H1 (cell line): ENCODE measurements at regions not wholly inside any gene's neighbourhood (a gene's known extent, or its start where the extent isn't known, plus 50 kb on each side); places are given as distances from the start of the nearest gene placed in this dataset.

Experiments
- CEBPB ChIP-seq: IDR thresholded peaks from 2 replicates; pipeline ENCODE4 v1.6.1; 2012; ENCODE audit warnings: low read depth, low read length
- CHD2 ChIP-seq: IDR thresholded peaks from 2 replicates; pipeline ENCODE4 v1.6.1; 2012; ENCODE audit warnings: low read length, improper control_type of control experiment
- CTCF ChIP-seq, 3 experiments: IDR thresholded peaks; 1 replicate in 2 of 3; 2 replicates in 1 of 3; pipeline versions ENCODE4 v1.5.1 to v1.6.1; 2011; ENCODE audit warnings: low read length in 3 of 3, mild to moderate bottlenecking in 3 of 3, inconsistent platforms in 2 of 3, low read depth in 1 of 3, moderate library complexity in 1 of 3; ENCODE audit not compliant: insufficient read depth in 1 of 3; ENCODE audit errors: control extremely low read depth in 1 of 3
- PHF8 ChIP-seq: fragments of 200-600 bp; sonication (generic); conservative IDR thresholded peaks from 2 replicates; pipeline ENCODE4 v1.7.1; 2012; ENCODE audit warnings: low read depth, mild to moderate bottlenecking, inconsistent platforms, low read length, moderate library complexity
- POLR2AphosphoS5 ChIP-seq: IDR thresholded peaks from 2 replicates; pipeline ENCODE4 v1.6.1; 2011; ENCODE audit warnings: low read depth, low read length
- SAP30 ChIP-seq: fragments of 300-600 bp; sonication (generic); IDR thresholded peaks from 2 replicates; pipeline ENCODE4 v1.7.1; 2012; ENCODE audit warnings: low read length, moderate library complexity, mild to moderate bottlenecking, inconsistent platforms; ENCODE audit not compliant: insufficient read depth, insufficient replicate concordance
- TAF1 ChIP-seq: IDR thresholded peaks from 2 replicates; pipeline ENCODE4 v1.6.1; 2011; ENCODE audit warnings: mild to moderate bottlenecking, low read depth, low read length

GRCh38 chr1:192887426-192887825, 78.6 kb downstream of the RGS2 start:
- TF ChIP-seq CTCF (IDR thresholded peaks at IDR 0.05; ENCODE audit: control extremely low read depth in 1 of 3, insufficient read depth in 1 of 3, low read depth in 1 of 3, low read length in 3 of 3) (no peak), SAP30 (no peak), CHD2 (no peak), POLR2AphosphoS5 (no peak), TAF1 (no peak), PHF8 (no peak), CEBPB (no peak)
